Activated CD4-positive, alpha-beta T cell treated with anti-CD3 and anti-CD28 coated beads for 4 hours (primary cell): ENCODE measurements at regions not wholly inside any gene's neighbourhood (a gene's known extent, or its start where the extent isn't known, plus 50 kb on each side); places are given as distances from the start of the nearest gene placed in this dataset.

ENCODE experiments used
- DNase-seq, 2 donors: peaks; one replicate each; pipeline ENCODE4 v3.0.0-alpha.2; 2020

GRCh38 chr11:122270535-122270934, 154.5 kb upstream of the BLID start:
- DNase-seq: no peak

GRCh38 chr11:122269824-122270223, 153.8 kb upstream of the BLID start:
- DNase-seq: no peak

DNA sequence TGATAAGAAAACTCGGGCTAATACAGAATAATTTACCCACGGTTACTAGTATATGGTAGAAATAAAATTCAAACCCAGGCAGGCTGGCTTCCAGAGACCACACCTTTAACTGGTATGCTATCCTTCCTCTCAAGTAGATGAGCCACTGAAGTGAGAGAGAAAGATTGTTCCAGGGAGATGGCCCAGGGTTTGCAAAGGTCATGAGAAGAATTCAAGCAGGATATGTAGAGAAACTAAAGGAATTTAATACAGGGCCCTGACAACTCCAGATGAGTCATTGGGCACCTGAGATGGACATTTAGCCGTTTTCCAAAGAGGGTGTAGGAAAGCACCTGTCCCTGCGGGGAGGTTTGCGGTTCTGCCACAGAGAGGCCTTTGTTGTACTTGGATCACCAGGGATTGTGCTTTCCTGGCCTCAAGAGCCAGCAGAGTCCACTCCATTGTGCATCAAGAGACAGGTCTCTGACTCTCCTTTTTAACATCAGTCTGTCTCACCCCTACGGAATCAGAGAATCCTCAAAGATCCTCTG, 152.7 kb upstream of the BLID start:
- no peak for DNase-seq

- no peak for DNase-seq
These were observed 151.6 kb upstream of the BLID start for GRCh38 chr11:122267602-122268001.

DNA sequence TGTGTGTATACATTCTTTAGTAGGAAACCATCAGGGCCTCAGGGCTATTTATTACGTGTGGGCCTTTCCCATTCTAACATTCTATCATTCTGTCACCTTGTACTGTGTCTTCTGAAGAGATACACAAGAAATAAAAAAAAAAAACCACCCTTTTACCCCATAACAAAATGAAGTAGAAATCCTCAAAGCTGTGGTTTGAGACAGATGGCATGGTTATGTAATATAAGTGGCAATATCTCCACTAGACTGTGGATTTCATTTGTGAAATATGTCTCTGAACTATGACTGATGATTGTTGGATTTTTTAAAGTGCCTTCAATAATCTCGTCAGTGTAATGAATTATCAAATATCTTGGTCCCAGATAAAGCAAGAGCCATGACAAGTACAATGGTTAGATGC, 150.0 kb upstream of the BLID start:
- no peak for DNase-seq

DNA sequence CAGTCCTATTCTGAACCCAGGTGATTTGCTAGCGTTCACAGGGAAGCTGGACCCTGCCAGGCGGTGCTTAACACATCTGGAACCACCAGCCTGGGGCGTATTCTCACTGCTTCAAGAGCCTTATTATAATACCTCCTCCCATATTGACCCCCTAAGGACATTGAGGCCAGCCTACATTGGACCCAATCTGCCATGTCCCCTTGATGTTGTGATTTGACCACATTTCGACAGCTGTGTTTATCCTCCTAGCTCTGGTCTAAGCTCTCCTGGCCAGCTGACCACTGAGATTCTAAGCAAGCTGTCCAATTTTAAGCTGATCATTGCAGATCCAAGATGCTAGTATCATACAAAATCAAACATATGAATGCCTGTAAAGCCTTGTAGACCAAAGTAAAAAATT, 148.1 kb upstream of the BLID start:
- DNase-seq: no peak

DNA sequence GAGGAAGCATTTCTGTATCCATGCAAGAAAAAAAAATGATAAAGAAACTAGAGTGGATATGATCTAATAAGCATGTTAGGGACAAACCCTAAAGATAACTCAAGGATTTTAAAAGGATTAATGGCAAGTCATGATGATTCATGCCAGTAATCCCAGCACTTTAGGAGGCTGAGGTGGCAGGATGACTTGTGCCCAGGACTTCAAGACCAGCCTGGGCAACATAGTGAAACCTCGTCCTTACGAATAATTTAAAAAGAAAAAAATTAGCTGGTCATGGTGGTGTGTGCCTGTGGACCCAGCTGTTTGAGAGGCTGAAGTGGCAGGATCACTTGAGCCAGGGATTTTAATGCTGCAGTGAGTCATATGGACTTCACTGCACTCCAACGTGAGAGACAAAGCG, 145.5 kb upstream of the BLID start:
- DNase-seq: no peak

DNA sequence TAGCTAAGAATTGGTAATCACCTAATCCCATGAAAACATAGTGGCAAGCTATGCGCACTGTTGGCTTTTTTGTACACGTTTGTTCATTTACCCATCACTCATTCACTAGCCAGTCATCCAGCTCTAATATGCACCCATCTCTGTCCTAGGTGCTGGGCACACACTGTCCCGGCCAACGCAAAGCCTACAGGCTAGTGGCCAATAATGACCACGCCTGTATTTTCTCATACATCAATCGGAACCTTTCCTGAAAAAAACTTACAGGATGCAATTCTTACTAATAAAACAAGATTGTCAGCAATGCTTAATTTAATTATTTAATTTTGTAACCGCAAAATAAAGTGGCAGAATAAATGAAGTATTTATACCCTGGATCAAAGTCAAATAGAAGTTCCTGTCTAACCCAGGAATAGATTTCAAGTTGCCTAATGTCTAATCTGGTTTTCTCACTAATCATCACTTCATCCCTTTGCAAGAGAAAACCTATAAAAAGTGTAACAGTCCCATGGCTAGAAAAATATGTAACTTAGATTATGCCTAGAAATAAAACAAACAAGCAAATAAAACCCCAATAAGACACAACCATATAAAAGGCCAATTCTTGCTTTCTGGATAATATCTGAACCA, 143.3 kb upstream of the BLID start:
- no peak for DNase-seq

DNA sequence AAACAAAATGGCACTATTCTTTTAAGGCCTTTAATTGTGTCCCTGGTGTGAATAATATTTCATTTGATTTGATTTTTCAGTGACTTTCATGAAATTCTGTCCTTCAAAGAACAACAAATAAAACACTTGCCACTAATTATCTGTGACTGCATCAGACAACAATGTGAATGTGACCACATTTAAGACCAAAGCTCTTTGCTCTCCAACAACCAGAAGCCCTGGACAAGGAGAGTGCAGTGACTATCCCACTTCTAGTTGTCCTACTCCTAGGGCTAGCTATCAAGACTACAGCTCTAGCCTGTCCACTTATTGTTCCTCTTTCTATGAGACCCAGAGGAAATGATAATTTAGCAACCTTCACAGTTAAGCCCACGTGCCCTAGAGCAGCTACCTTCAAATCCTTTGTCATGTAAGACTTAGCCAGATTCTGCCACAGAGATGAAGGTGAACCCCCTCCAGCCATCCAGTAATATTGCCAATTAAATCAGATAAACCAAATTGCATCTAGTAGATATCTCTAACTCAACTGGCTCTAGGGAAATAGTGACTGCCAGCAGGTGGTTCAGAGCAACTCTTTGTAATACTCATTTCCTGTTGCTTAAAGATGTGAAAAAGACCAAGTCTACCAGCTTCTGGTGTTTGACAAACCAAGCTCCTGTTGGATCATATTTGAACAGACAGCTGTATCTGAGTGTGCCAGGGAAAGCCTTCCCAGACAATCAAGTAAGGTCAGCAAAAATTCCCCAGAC, 142.6 kb upstream of the BLID start:
- no peak for DNase-seq

DNA sequence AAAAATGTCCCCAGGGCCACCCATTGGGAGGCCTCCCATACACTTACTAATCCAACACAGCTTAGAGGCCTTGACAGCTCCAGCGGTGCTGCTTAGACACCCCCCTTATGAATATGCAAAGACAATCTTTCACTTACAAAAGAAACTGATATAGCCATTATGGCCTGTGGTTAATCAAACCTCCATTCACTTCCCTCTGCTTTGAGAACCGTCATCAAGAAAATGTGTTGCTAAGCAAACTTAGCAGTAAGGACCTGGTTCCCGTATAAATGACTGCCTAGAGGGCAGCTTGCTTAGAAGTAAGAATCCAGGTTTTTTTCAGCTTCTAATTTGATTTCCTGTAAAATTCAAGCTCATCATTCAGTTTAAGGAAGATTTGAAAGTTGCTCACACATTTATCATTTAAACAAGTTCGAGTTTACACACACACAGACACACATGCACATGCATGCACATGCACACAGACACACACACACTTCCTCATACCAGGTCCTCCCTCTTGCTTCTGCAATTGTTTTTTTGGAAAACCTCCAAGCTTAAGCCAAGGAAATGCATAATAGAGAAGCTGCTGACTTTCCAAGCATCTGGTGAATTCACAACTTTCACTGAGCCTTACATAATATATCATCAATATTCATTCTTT, 137.7 kb upstream of the BLID start:
- no peak for DNase-seq

- DNase-seq: no peak
These were observed 132.9 kb upstream of the BLID start for GRCh38 chr11:122248939-122249338.

DNA sequence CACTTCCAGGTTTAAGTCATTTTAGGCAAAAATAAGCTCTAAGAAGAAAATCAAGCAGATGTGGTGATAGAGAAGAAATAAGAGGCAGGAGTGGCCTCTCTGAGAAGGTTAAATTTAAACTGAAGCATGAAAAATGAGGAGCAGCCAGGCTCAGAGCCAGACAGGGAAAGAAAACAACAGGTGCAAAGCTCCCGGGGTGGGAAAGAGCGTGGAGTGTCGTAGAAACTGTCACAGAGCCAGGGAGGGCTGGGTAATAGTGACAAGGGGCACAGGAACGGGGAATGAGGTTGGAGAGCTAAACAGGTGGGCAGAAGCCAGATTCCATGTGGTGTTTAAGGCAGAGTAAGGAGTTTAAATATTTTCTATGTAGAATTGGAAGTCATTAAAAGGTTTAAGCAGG, 132.1 kb upstream of the BLID start:
- no peak for DNase-seq

DNA sequence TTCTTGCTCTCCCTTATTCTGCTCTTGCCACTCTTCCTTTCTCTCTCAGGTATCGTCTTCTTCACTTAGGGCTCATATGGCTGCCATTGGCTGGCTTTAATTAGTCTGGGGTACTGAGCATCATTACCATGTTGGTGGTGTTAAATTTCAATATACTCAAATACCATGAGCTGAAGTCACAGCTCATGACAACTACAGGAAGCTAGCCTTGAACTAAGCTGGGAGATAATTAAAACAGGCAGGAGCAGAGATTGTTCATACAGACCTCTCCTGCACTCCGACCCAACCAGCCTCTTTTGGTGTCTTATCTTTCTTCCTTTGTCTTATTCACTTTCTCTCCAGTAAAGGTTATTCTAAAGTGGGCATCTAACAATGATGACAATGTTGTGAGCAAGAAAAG, 130.9 kb upstream of the BLID start:
- no peak for DNase-seq

GRCh38 chr11:122242731-122243130, 126.7 kb upstream of the BLID start:
- DNase-seq: no peak

GRCh38 chr11:122241566-122241965, 125.6 kb upstream of the BLID start:
- DNase-seq: no peak

DNA sequence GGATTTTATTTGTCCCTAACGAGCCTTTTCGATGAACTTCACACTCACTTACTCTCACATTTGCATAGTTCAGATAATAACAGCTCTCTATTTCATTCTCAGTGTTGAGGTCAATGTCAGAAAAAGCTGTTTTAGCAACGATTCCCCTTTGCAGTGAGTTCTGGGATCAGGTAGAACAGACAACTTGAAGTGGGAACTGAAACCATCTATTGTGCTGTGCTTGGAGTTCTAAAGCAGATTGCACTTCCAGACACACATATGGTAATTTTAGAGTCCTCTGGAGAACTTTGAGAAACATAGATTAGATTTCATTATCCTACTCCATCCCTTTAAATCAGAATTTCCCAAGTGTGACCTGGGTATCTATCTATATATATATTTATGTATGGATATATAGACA, 124.6 kb upstream of the BLID start:
- no peak for DNase-seq

DNA sequence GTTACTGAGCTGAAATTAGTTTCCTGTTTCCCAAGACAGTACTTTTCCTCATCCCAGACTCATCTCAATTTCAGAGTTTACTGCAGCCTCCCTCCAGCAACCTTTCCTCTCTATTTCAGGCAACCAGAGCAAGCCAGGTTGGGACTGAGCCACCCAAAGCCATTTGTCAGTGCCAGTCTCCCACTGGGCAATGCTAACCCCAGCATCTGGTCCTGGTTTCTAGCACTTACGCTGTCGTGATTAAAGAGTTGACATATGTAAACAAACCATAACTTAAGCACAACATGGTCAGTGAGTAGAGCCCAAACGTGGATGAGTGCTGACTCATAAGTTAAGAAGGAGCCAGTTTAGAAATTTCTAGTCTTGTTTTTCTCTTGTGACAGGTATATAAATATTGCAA, 119.6 kb upstream of the BLID start:
- DNase-seq: no peak

DNA sequence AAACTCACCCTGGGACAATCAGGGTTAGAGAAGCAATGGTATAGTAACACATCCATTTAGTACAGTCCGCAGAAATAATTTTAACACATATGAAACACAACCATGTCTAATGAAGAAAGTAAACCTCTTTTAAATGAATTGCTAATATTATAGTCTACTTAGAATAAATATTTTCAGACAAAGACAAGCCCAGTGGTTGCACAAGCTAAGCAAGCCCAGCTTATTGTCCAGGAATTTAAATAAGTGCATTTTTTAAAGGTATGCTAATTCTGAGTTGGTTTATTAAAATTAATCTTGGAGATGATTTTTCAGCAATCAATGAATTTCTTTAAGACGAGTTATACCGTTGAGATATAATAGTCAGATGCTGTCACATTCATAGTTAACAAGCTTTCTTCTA, 118.8 kb upstream of the BLID start:
- DNase-seq: no peak

DNA sequence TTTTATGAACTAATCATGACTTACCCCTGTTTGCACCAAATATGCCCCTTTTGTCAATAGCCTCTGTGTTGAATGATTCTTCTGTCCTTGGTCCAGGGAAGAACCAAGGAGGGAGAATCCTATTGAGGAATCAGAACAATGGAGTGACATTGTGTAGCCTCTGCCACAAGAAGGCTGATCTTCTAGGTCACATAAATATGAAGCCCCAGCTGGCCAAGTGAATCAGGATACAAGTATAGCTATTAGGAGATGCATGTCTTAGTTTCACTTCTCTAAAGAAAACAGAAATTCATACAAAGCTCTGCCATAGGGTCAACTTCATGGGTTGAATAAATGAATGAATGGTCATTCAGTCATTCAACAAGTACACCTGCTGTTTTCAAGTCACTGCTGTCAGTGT, 118.2 kb upstream of the BLID start:
- no peak for DNase-seq

DNA sequence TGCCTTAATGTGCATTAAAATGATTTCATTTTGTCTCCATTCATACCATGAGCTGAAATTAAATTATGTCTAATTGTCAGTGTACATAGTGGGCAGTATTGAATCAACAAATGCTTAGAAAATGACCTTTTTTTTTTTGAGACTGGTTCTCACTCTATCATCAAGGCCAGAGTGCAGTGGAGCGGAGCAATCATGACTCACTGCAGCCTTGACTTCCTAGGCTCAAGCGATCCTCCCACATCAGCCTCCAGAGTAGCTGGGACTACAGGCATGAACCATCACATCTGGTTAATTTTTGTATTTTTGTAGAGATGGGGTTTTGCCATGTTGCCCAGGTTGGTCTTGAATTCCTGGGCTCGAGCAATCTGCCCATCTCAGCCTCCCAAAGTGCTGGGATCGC, 117.0 kb upstream of the BLID start:
- no peak for DNase-seq

DNA sequence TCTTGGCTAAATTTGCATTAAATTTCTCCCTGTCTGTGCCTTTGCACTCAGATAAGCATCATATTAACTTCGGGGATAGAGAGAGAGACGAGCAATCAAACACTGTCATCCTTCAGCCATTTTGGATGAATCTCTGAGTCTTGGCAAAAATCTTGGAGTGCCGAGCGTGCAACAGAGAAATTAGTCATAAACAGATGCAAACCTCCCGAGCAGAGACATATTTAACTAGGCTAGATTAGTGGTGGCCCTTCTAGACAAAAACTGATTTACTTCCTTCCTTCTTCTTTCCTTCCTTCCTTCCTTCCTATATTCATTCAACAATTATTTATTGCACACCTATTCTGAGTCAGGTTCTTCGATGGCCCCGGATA, 114.4 kb upstream of the BLID start:
- DNase-seq: no peak

DNA sequence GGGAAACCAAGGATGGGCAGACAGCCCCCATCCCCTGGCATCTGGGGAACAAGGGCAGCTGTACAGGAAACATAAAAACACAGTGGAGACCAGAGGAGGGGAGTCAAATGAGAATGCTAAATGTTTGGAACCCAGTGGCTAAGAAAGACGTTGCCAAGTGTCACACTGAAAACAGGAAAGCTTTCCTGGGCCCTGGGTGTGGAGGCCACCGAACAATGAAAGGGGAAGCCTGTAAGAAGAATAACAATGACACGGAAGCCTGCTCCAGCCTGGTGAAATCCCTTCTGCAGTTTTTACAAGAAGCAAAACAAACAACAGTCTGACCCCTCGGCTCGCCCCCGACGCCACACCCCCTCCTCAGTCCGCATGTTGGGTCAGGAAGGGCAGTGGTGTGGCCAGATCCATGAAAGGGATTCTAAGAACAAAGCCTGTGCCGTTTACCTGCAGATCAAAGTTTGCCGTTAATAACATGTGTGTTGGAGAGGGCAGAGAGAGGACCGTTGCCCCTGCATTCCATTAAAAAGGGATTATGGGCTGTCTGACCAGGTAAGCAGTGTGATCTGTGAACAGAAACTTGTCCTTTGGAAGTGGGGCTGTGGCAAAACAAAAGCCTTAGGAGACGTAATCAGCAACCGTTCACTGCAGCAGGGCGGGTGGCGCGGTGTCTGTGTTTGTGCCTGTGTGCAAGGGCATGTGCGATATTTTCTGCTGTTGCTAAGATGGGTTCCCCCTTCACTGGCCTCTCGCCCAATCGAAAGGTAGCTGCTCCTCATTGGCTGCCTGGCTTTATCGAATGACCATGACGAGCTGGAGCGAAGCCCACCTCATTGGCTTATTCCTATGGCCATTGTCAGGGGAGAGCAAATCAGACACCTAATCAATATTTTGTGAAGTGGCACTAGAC, 113.7 kb upstream of the BLID start:
- no peak for DNase-seq

- DNase-seq: no peak
These were observed 113.1 kb upstream of the BLID start for GRCh38 chr11:122229078-122229477.
